ENCODE measurements at regions not wholly inside any gene's neighbourhood (a gene's known extent, or its start where the extent isn't known, plus 50 kb on each side); places are given as distances from the start of the nearest gene placed in this dataset.
A peak's percentile ranks its signal among the peaks of the same experiment; 100 is the strongest.

DNA sequence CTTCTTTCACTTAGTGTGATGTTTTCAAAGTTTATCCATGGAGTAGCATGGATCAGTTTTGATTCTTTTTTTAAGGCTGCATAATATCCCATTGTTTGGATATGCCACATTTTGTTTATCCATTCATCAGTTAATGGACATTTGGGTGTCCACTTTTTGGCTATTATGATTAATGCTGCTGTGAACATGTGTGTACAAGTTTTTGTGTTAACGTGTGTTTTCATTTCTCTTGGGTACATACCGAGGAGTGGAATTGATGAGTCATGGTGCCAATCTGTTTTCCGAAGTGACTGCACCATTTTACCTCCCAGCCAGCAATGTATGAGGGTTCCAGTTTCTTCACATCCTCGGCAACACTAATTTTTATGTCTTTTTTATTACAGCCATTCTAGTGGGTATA lies 78.4 kb upstream of the CCDC28A start:
- no peak for TF ChIP-seq CTCF (conservative IDR thresholded peaks at IDR 0.05; ENCODE audit: low read depth, low read length)
- no peak overlapping the region for H3K4me3 ChIP-seq (ENCODE audit: low read depth, low read length)
- DNase-seq (ENCODE audit: low read depth) = no peak

DNA sequence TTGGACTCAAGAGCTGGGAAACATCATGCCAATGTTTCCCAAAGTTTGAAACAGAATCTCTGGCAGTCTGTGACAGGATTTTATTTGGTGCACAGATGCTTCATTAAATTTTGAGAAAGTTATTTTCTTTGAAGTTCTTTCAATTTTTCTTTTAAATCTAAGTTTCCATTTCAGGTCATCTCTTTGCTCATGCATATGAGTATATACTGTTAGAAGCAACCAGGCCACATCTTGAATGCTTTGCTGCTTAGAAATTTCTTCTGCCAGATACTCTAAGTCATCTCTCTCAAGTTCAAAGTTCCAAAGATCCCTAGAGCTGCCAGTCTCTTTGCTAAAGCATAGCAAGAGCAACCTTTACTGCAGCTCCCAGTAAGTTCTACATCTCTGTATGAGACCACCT lies 59.1 kb upstream of the CCDC28A start:
- no peak for DNase-seq (ENCODE audit: low read depth)
- H3K4me3 ChIP-seq (ENCODE audit: low read depth, low read length) = no peak overlapping the region
- no peak for TF ChIP-seq CTCF (conservative IDR thresholded peaks at IDR 0.05; ENCODE audit: low read depth, low read length)

DNA sequence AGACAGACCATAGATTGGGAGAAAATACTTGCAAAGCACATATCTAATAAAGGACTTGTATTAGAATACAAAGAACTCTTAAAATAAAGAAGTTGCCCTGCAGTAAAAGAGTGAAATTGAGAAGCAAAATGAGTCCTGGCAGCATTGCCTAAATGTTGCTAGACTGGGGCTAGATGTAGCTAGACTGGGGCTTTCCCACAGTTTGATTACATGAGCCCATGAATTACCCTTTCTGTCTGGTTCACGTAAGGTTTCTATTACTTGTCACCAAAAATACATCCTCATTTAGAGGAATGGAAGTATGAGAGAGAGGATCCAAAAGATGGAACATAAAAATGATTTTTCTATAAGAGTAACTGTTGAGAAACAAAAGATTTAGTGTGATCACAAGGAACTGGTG lies 57.6 kb upstream of the CCDC28A start:
- no peak for TF ChIP-seq CTCF (conservative IDR thresholded peaks at IDR 0.05; ENCODE audit: low read depth, low read length)
- H3K4me3 ChIP-seq (ENCODE audit: low read depth, low read length) = no peak overlapping the region
- no peak for DNase-seq (ENCODE audit: low read depth)

DNA sequence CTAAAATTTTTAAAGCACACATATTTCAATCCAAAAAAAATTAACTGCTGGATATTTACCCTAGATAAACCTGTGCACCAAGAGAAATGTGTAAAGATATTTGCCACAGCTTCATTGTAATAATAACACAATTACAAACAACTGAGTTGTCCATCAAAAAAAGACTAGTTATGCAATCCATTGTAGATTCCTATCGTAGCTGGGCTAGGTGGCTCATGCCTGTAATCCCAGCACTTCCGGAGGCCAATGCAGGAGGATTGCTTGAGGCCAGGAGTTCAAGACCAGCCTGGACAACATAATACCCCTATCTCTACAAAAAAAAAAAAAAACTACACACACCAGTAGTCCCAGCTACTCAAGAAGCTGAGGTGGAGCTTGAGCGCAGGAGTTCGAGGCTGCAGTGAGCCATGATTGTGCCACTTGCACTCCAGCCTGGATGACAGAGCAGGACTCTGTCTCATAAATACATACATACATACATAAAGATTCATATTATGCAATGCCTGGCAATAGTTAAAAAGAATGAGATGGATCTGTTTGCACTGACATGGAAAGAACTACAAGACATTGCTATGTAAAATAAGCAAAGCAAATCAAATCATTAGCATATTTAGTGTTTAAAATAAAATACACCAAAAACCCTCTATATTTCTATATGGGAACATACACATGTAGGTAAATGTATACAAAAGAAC lies 56.5 kb upstream of the CCDC28A start:
- no peak overlapping the region for H3K4me3 ChIP-seq (ENCODE audit: low read depth, low read length)
- TF ChIP-seq CTCF (conservative IDR thresholded peaks at IDR 0.05; ENCODE audit: low read depth, low read length) = no peak
- DNase-seq (ENCODE audit: low read depth) = no peak

- no peak overlapping the region for H3K4me3 ChIP-seq (ENCODE audit: low read depth, low read length)
- peak; percentile 80 for DNase-seq (ENCODE audit: low read depth)
- TF ChIP-seq CTCF (conservative IDR thresholded peaks at IDR 0.05; ENCODE audit: low read depth, low read length) = no peak
These were observed 54.4 kb upstream of the CCDC28A start for GRCh38 chr6:138719011-138719635.

- H3K4me3 ChIP-seq (ENCODE audit: low read depth, low read length) = no peak overlapping the region
- no peak for DNase-seq (ENCODE audit: low read depth)
- TF ChIP-seq CTCF (conservative IDR thresholded peaks at IDR 0.05; ENCODE audit: low read depth, low read length) = no peak
These were observed 53.8 kb upstream of the CCDC28A start for GRCh38 chr6:138719744-138720143.

All from choroid plexus epithelial cell (primary cell).